ENCODE measurements at regions not wholly inside any gene's neighbourhood (a gene's known extent, or its start where the extent isn't known, plus 50 kb on each side); places are given as distances from the start of the nearest gene placed in this dataset.
"Not testable (repeated sequence)": the region's sequence is repeated elsewhere in the genome, so short reads cannot be mapped to it uniquely, and the experiment has no call there.

- no peak for DNase-seq
- 57 to 88% (median 68%) methylated on average over 3 to 4 of the region's 4 CpGs for WGBS, 4 donors
- Histone ChIP-seq H3K9me3 (replicated peaks in 1 of 3) (no peaks in the 10 kb centered on the region), H3K36me3 (replicated peaks in 1 of 2) (no peaks in the 10 kb centered on the region), H3K27me3 (no peaks in the 10 kb centered on the region), H3K4me3 (no peak overlapping the region), H3K4me1 (replicated peaks in 1 of 2) (peaks cover 0 to 4% of the 10 kb centered on the region in 2 donors), H3K27ac (no peak overlapping the region)
- no peak for TF ChIP-seq CTCF (IDR thresholded peaks at IDR 0.05)
- TF ChIP-seq POLR2A (IDR thresholded peaks at IDR 0.05): no peak
- intact Hi-C loops (cut with DNase I): no loop called here
Measured at GRCh38 chrX:125219852-125220251, 99.8 kb upstream of the TEX13C start.

GRCh38 chrX:125236955-125237354, 82.7 kb upstream of the TEX13C start:
- H3K36me3 ChIP-seq (replicated peaks in 1 of 2): no peaks in the 10 kb centered on the region
- TF ChIP-seq CTCF (IDR thresholded peaks at IDR 0.05): no peak
- TF ChIP-seq POLR2A (IDR thresholded peaks at IDR 0.05): no peak
- WGBS, 4 donors: 33 to 51% (median 35%) methylated on average over 1 of the region's 1 CpG
- intact Hi-C loops (cut with DNase I): no loop called here
- no peaks in the 10 kb centered on the region for H3K9me3 ChIP-seq (replicated peaks in 1 of 3)
- H3K4me3 ChIP-seq: no peak overlapping the region
- no peak for DNase-seq
- no peak overlapping the region for H3K27ac ChIP-seq
- H3K4me1 ChIP-seq (replicated peaks in 1 of 2): no peaks in the 10 kb centered on the region
- no peaks in the 10 kb centered on the region for H3K27me3 ChIP-seq

GRCh38 chrX:125248931-125249330, 70.7 kb upstream of the TEX13C start:
- H3K27me3 ChIP-seq: peaks cover 3% of the 10 kb centered on the region
- no peak overlapping the region for H3K27ac ChIP-seq
- H3K9me3 ChIP-seq (replicated peaks in 1 of 3): no peaks in the 10 kb centered on the region
- intact Hi-C loops (cut with DNase I): no loop called here
- H3K4me1 ChIP-seq (replicated peaks in 1 of 2): no peaks in the 10 kb centered on the region
- no peak for DNase-seq
- no peak overlapping the region for H3K4me3 ChIP-seq
- TF ChIP-seq CTCF (IDR thresholded peaks at IDR 0.05): no peak
- TF ChIP-seq POLR2A (IDR thresholded peaks at IDR 0.05): no peak
- H3K36me3 ChIP-seq (replicated peaks in 1 of 2): no peaks in the 10 kb centered on the region

- H3K4me3 ChIP-seq; intact Hi-C loops (cut with DNase I); H3K27ac ChIP-seq; H3K36me3 ChIP-seq (replicated peaks in 1 of 2); H3K9me3 ChIP-seq (replicated peaks in 1 of 3); DNase-seq; H3K4me1 ChIP-seq (replicated peaks in 1 of 2); H3K27me3 ChIP-seq: not testable (repeated sequence)
- 88 to 98% (median 93%) methylated on average over 3 to 20 of the region's 20 CpGs; no CpG with 5 or more reads in 1 of the 4 donors for WGBS, 4 donors
Measured at GRCh38 chrX:125255759-125256158, 63.9 kb upstream of the TEX13C start.

GRCh38 chrX:125262836-125263235, 56.8 kb upstream of the TEX13C start:
- TF ChIP-seq POLR2A (IDR thresholded peaks at IDR 0.05): no peak
- TF ChIP-seq CTCF (IDR thresholded peaks at IDR 0.05): no peak
- Histone ChIP-seq H3K4me3 (no peak overlapping the region), H3K27me3 (no peaks in the 10 kb centered on the region), H3K36me3 (replicated peaks in 1 of 2) (no peaks in the 10 kb centered on the region), H3K4me1 (replicated peaks in 1 of 2) (no peaks in the 10 kb centered on the region), H3K9me3 (replicated peaks in 1 of 3) (no peaks in the 10 kb centered on the region), H3K27ac (no peak overlapping the region)
- intact Hi-C loops (cut with DNase I): no loop called here
- 61 to 71% (median 66%) methylated on average over 3 to 6 of the region's 6 CpGs for WGBS, 4 donors
- DNase-seq: no peak
